BE2C (cell line): ENCODE measurements at regions not wholly inside any gene's neighbourhood (a gene's known extent, or its start where the extent isn't known, plus 50 kb on each side); places are given as distances from the start of the nearest gene placed in this dataset.

Source experiments
- DNase-seq: peaks from one replicate; pipeline ENCODE4 v3.0.0-alpha.2; 2020
- H3K27me3 ChIP-seq: fragments of 250-450 bp; sonication (Bioruptor Pico); 2 replicates; pipeline ENCODE4 v1.5.1; 2020; ENCODE audit warnings: mild to moderate bottlenecking
- H3K36me3 ChIP-seq: fragments of 250-450 bp; sonication (Bioruptor Pico); 2 replicates; pipeline ENCODE4 v1.5.1; 2020; ENCODE audit warnings: mild to moderate bottlenecking
- H3K4me1 ChIP-seq: fragments of 250-450 bp; sonication (Bioruptor Pico); 2 replicates; pipeline ENCODE4 v1.5.1; 2020
- H3K4me3 ChIP-seq: 2 replicates; pipeline ENCODE4 v1.5.1; 2011; ENCODE audit warnings: low read depth, low read length
- H3K9me3 ChIP-seq: fragments of 250-450 bp; sonication (Bioruptor Pico); 2 replicates; pipeline ENCODE4 v1.5.1; 2020
- TF ChIP-seq, protein P1 (sequence below): IDR thresholded peaks from 2 replicates; pipeline ENCODE4 v1.5.1; 2012; ENCODE audit warnings: mild to moderate bottlenecking, low read depth, low read length

DNA sequence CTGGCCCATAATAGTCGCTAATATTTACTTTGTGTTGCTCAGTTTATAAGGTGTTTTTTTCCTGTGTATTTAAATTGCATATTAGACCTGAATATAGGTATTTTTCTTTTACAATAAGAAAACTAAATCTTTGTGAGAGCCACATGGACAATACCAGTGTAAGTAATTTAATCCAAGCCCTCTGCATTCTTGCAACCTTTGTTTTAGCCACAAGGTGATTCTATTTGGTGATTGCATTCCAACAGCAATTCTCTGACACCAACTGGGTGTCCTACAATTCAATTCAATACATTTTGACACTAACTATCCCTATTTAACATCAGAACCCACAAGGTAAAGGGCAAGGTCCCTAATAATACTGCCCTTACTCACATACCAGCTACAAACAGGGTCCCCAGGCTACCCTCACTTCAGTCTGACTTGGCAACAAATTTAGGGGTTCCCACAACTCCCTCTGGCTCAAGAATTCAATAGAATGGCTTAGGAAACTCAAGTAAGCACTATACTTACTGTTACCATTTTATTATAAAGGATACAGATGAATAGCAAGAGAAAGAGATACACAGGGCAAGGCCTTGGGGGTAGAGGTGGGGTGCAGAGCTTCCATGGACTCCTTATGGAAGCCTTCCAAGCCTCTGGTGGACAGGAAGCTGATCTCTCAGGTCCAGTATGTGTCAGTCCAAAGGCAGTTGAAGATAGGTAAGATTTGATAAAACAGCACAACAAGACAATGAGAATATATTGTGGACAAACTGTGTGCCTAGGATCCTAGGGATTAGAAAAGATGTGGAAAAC lies 169.3 kb downstream of the CD83 start:
- Histone ChIP-seq H3K4me1 (no peaks in the 10 kb centered on the region), H3K9me3 (no peaks in the 10 kb centered on the region), H3K36me3 (no peaks in the 10 kb centered on the region), H3K4me3 (no peak overlapping the region), H3K27me3 (no peaks in the 10 kb centered on the region)
- DNase-seq, result no peak
- TF ChIP-seq, protein P1, sequence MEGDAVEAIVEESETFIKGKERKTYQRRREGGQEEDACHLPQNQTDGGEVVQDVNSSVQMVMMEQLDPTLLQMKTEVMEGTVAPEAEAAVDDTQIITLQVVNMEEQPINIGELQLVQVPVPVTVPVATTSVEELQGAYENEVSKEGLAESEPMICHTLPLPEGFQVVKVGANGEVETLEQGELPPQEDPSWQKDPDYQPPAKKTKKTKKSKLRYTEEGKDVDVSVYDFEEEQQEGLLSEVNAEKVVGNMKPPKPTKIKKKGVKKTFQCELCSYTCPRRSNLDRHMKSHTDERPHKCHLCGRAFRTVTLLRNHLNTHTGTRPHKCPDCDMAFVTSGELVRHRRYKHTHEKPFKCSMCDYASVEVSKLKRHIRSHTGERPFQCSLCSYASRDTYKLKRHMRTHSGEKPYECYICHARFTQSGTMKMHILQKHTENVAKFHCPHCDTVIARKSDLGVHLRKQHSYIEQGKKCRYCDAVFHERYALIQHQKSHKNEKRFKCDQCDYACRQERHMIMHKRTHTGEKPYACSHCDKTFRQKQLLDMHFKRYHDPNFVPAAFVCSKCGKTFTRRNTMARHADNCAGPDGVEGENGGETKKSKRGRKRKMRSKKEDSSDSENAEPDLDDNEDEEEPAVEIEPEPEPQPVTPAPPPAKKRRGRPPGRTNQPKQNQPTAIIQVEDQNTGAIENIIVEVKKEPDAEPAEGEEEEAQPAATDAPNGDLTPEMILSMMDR, result no peak

DNA sequence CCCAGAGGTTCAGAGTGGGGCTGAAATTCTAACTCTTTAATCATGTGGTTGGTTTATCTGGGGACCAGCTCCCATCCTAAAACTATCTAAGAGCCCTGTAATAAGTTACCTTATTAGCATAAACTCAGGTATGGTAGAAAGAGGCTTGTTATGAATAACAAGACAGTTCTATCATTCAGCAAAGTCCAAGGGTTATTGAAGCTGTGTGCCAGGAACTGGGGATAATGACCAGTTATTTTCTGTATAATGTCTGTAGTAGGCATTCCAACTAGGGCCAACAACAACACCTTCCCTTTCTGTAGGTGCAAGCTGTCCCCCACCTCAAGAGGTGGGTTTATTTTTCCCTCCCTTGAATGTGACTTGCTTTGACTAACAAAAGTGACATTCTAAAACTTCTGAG lies 170.1 kb downstream of the CD83 start:
- Histone ChIP-seq H3K36me3 (no peaks in the 10 kb centered on the region), H3K4me3 (no peak overlapping the region), H3K27me3 (no peaks in the 10 kb centered on the region), H3K4me1 (no peaks in the 10 kb centered on the region), H3K9me3 (no peaks in the 10 kb centered on the region)
- no peak for DNase-seq
- TF ChIP-seq, protein P1, result no peak

DNA sequence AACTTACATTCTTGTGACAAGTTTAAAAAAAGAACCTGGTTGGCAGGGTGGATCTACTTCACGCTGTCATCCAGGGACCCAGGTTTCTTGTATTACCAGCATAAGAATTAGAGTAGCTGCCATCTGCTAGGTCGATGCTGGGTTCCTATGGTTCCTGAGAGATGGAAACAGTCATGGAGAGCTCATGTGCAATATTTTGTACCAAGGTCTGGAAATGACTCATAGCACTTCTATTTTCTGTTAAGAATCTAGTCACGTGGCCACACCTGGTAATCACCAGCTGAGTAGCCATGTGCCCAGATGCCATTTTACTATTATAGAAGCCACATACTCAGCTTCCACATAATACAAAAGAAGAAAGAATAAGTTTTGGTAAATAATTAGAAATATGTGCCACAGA lies 171.3 kb downstream of the CD83 start:
- H3K27me3 ChIP-seq, result no peaks in the 10 kb centered on the region
- DNase-seq, result no peak
- H3K4me1 ChIP-seq, result no peaks in the 10 kb centered on the region
- TF ChIP-seq, protein P1, result no peak
- no peaks in the 10 kb centered on the region for H3K9me3 ChIP-seq
- no peaks in the 10 kb centered on the region for H3K36me3 ChIP-seq
- no peak overlapping the region for H3K4me3 ChIP-seq

DNA sequence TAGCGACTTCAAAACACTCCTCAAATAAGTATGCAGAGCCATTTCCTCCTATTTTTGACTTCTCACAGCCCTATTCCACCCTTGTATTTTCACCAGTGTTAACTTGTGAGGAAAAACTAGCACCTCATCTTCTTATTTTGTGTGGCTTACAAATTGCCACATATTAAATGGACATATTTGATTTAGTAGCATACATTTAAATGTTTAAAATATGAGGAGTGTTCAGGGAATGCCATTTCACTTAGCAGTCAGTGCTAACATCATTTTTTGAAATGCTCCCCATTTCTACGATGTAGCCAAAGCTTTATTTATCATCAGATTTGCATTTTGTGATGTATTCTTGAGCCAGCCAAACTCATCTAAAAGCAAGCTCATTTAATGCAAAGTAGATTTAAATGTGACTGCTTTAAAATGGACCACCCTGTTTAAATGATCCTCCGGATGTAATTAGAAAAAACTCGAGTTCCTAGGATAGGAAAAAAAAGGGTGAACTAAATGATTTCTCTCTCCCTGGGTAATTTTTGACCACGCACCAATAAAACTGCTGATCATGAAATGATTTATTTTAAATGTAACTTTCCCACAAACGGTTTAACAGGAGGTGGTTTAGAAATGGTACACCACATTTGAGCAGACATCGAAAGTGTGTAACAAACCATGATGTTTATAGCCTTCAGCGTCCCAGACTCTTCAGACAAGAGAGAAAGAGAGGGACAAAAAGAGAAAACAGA lies 172.6 kb downstream of the CD83 start:
- no peaks in the 10 kb centered on the region for H3K4me1 ChIP-seq
- no peak overlapping the region for H3K4me3 ChIP-seq
- no peaks in the 10 kb centered on the region for H3K27me3 ChIP-seq
- H3K9me3 ChIP-seq, result no peaks in the 10 kb centered on the region
- TF ChIP-seq, protein P1, result no peak
- H3K36me3 ChIP-seq, result no peaks in the 10 kb centered on the region
- no peak for DNase-seq

DNA sequence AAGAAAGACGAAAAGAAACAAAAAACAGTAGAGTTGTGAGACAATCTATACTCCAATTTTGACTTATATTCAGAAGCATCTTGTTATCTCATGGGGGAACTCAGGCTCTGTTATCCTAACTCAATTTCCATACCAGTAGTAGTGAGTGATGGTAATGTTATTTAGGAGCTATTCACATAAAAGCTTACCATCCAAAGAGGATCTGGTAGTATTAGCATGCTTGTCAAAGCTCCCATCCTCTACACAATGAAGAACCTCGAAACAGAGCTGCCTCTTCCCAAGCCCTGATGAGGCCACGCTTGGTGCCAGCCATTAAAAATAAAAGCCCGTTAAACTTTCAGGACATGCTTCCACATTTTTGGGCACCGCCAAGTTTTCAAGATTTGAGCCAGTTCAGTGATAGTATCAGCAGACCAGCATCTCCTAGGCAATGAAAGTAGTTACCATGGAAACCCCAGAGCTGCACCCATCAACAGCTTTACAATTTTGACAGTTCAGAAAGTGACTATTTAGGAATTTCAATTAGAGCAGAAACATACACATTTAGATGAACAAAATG lies 173.3 kb downstream of the CD83 start:
- no peaks in the 10 kb centered on the region for H3K36me3 ChIP-seq
- H3K4me3 ChIP-seq, result no peak overlapping the region
- H3K27me3 ChIP-seq, result no peaks in the 10 kb centered on the region
- no peaks in the 10 kb centered on the region for H3K4me1 ChIP-seq
- no peak for DNase-seq
- H3K9me3 ChIP-seq, result no peaks in the 10 kb centered on the region
- TF ChIP-seq, protein P1, result no peak

DNA sequence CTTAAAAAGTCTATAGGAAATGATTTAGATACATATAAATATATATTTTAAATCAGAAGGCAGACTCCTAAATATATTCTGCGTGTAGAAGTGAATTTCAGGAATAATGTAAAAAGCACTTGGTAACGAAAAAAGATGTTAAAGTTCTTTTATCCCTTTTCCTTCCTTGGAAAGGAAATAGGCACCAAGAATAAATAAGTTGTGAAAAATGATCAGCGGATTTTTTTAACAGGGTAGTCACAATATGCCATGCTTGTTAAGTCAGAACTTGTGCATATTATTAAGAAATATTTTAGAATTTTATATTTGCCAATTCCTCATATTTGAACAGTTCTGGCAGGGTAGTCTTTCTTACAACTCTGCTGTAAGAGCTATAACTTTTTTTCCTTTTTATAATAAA lies 173.8 kb downstream of the CD83 start:
- no peaks in the 10 kb centered on the region for H3K36me3 ChIP-seq

More for the DNA sequence above, 173.8 kb downstream of the CD83 start:
- TF ChIP-seq, protein P1, result no peak
- H3K9me3 ChIP-seq, result no peaks in the 10 kb centered on the region
- H3K27me3 ChIP-seq, result no peaks in the 10 kb centered on the region
- H3K4me1 ChIP-seq, result no peaks in the 10 kb centered on the region
- no peak for DNase-seq
- H3K4me3 ChIP-seq, result no peak overlapping the region
